ENCODE measurements at regions not wholly inside any gene's neighbourhood (a gene's known extent, or its start where the extent isn't known, plus 50 kb on each side); places are given as distances from the start of the nearest gene placed in this dataset.

DNA sequence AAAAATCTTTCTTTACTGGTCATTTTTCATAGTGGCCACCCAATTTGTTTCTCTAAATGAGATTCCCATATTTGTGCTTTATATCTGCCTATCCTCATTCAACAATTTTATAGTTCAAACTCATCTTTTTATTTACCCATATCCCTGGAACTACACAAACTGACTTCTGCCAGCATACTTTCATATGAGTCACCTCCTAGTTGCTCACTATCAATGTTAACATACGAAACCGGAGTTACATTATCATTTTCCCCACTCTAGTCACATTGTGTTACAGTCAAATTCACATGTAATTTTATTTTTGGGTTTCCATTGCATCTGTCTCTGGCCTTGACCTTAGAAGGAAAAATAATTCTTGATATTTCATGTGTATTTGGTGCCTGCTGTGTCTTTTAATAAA lies 499.4 kb downstream of the MAFB start:
- Histone ChIP-seq H3K79me2 (ENCODE audit: control insufficient read depth, low read length) (no peaks in the 10 kb centered on the region), H3F3A (ENCODE audit: control insufficient read depth, insufficient read depth) (no peaks in the 10 kb centered on the region), H4K20me1 (ENCODE audit: control insufficient read depth, insufficient read depth, low read depth, low read length) (no peaks in the 10 kb centered on the region), H3K4me3 (ENCODE audit: low read length) (no peak overlapping the region), H3K27ac (ENCODE audit: low read depth, low read length) (no peak overlapping the region), H3K4me2 (ENCODE audit: low read length) (no peak overlapping the region), H3K4me1 (ENCODE audit: control insufficient read depth, low read length) (no peaks in the 10 kb centered on the region), H3K9me3 (ENCODE audit: control insufficient read depth, insufficient read depth, low read length) (no peaks in the 10 kb centered on the region), H3K27me3 (ENCODE audit: control insufficient read depth, low read length) (no peaks in the 10 kb centered on the region), H3K9me2 (replicated peaks; ENCODE audit: control insufficient read depth, low read length) (no peaks in the 10 kb centered on the region), H3K36me3 (ENCODE audit: control insufficient read depth, low read length) (no peaks in the 10 kb centered on the region)
- TF ChIP-seq, protein P1, sequence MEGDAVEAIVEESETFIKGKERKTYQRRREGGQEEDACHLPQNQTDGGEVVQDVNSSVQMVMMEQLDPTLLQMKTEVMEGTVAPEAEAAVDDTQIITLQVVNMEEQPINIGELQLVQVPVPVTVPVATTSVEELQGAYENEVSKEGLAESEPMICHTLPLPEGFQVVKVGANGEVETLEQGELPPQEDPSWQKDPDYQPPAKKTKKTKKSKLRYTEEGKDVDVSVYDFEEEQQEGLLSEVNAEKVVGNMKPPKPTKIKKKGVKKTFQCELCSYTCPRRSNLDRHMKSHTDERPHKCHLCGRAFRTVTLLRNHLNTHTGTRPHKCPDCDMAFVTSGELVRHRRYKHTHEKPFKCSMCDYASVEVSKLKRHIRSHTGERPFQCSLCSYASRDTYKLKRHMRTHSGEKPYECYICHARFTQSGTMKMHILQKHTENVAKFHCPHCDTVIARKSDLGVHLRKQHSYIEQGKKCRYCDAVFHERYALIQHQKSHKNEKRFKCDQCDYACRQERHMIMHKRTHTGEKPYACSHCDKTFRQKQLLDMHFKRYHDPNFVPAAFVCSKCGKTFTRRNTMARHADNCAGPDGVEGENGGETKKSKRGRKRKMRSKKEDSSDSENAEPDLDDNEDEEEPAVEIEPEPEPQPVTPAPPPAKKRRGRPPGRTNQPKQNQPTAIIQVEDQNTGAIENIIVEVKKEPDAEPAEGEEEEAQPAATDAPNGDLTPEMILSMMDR (IDR thresholded peaks at IDR 0.05; ENCODE audit: low read depth, low read length, poor library complexity, severe bottlenecking), result no peak
- TF ChIP-seq EZH2phosphoT487 (IDR thresholded peaks at IDR 0.05; ENCODE audit: borderline replicate concordance, low read length), result no peak

DNA sequence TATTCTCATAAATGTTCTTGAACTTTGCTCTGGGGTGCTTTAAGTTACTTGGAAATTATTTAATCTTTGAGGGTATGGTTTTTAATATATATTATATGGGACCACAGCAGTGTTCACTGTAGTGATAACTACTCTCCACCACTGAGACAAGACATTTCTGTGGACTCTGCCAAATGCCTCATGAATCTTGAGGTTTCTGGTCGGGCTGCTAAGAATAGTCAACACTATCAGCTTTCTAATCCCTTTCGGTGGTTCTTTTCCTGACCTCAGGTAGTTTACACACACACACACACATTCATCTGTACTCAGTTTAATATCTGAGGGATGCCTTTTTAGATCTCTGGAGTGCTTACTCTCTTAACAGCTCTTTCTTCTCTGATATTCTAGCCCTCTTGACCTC lies 500.7 kb downstream of the MAFB start:
- H3K79me2 ChIP-seq (ENCODE audit: control insufficient read depth, low read length), result no peaks in the 10 kb centered on the region
- no peaks in the 10 kb centered on the region for H3K9me2 ChIP-seq (replicated peaks; ENCODE audit: control insufficient read depth, low read length)
- H3K27me3 ChIP-seq (ENCODE audit: control insufficient read depth, low read length), result no peaks in the 10 kb centered on the region
- TF ChIP-seq, protein P1 (IDR thresholded peaks at IDR 0.05; ENCODE audit: low read depth, low read length, poor library complexity, severe bottlenecking), result no peak
- no peak for TF ChIP-seq EZH2phosphoT487 (IDR thresholded peaks at IDR 0.05; ENCODE audit: borderline replicate concordance, low read length)
- no peaks in the 10 kb centered on the region for H3K36me3 ChIP-seq (ENCODE audit: control insufficient read depth, low read length)
- H3K4me3 ChIP-seq (ENCODE audit: low read length), result no peak overlapping the region
- no peaks in the 10 kb centered on the region for H4K20me1 ChIP-seq (ENCODE audit: control insufficient read depth, insufficient read depth, low read depth, low read length)
- H3K4me2 ChIP-seq (ENCODE audit: low read length), result no peak overlapping the region
- H3K27ac ChIP-seq (ENCODE audit: low read depth, low read length), result no peak overlapping the region
- no peaks in the 10 kb centered on the region for H3K9me3 ChIP-seq (ENCODE audit: control insufficient read depth, insufficient read depth, low read length)
- H3F3A ChIP-seq (ENCODE audit: control insufficient read depth, insufficient read depth), result no peaks in the 10 kb centered on the region
- no peaks in the 10 kb centered on the region for H3K4me1 ChIP-seq (ENCODE audit: control insufficient read depth, low read length)

DNA sequence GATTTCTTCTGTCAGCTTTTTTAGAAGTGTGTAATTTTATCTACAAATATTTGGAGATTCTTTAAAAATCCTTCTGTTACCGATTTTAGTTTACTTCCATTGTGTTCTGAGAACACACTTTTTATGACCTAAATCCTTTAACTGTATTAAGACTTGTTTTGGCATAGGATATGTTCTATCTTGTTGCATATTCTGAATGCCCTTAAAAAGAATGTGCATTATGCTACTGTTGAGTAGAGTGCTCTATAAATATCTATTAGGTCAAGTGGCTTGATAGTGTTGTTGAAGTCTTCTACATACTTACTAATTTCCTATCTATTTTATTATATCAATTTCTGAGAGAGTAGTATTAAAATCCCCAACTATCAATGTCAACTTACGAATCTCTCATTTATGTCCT lies 502.2 kb downstream of the MAFB start:
- H3K4me2 ChIP-seq (ENCODE audit: low read length), result no peak overlapping the region
- H4K20me1 ChIP-seq (ENCODE audit: control insufficient read depth, insufficient read depth, low read depth, low read length), result no peaks in the 10 kb centered on the region
- H3K4me1 ChIP-seq (ENCODE audit: control insufficient read depth, low read length), result no peaks in the 10 kb centered on the region

More for the DNA sequence above, 502.2 kb downstream of the MAFB start:
- H3K27ac ChIP-seq (ENCODE audit: low read depth, low read length), result no peak overlapping the region
- H3K27me3 ChIP-seq (ENCODE audit: control insufficient read depth, low read length), result no peaks in the 10 kb centered on the region
- TF ChIP-seq, protein P1 (IDR thresholded peaks at IDR 0.05; ENCODE audit: low read depth, low read length, poor library complexity, severe bottlenecking), result no peak
- TF ChIP-seq EZH2phosphoT487 (IDR thresholded peaks at IDR 0.05; ENCODE audit: borderline replicate concordance, low read length), result no peak
- no peaks in the 10 kb centered on the region for H3K36me3 ChIP-seq (ENCODE audit: control insufficient read depth, low read length)
- H3K79me2 ChIP-seq (ENCODE audit: control insufficient read depth, low read length), result no peaks in the 10 kb centered on the region
- no peak overlapping the region for H3K4me3 ChIP-seq (ENCODE audit: low read length)
- H3K9me3 ChIP-seq (ENCODE audit: control insufficient read depth, insufficient read depth, low read length), result no peaks in the 10 kb centered on the region
- no peaks in the 10 kb centered on the region for H3F3A ChIP-seq (ENCODE audit: control insufficient read depth, insufficient read depth)
- H3K9me2 ChIP-seq (replicated peaks; ENCODE audit: control insufficient read depth, low read length), result no peaks in the 10 kb centered on the region

All from DOHH2 (cell line).